CD4-positive, alpha-beta T cell treated with Interferon alpha-2 for 1 hour (primary cell): ENCODE measurements at regions not wholly inside any gene's neighbourhood (a gene's known extent, or its start where the extent isn't known, plus 50 kb on each side); places are given as distances from the start of the nearest gene placed in this dataset.

Source experiments
- DNase-seq, 2 donors: peaks; one replicate each; pipeline ENCODE4 v3.0.0-alpha.2; 2020 to 2022

DNA sequence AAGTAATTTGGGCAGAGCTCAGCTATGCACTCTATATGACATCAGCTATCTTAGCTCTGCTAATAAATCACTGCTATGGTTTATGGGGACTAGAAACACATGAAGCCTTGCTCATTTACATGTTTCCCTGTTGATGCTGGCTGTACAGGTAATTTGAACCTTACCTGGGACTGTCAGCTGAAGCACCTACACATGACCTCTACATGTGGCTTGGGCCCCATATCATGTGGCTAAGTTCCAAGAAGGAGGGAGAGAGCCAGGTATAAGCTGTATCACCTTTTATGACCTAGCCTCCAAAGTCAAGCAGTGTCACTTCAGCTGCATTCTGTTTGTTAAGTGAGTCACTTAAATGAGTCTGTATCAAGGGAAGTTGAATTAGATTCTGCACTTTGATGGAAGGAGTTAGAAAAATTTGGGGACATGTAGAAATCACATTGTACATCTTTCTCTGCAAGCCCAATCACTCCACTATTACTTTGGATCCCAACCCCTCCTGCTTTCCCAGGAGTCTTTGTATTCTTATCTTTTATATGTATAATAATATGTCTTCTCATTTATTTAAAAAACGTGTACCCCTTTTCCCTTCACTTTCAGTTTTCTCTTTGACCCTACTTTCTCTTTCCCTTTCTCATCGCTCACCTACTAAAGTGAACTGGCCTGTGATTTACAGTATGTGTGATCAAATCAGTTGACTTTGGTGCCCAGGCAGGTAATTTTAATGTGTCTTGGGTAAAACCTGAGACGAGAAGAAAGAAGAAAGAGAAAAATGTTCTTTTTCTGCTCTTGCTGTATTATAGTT, 53.4 kb upstream of the PRKACB start:
- peak in 1 of 2 donors; percentile 67 for DNase-seq

DNA sequence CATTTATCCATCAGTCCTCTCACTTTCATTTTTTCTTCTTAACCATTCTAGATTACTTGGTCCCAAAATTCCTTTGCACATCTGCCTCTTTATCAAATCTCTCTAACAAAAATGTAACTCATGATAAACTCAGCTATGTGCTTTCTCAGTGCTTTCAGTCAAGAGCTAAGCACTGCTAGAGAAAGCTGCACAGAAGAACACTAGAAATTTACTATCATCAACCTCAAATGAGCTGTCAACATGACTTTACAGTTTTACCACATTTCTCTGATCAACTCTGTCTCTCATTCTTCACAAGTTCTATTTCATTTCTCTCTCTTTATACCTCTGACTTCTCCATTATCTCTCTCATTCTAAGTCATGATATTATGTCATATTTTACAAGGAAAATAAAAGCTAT, 54.2 kb upstream of the PRKACB start:
- no peak for DNase-seq

DNA sequence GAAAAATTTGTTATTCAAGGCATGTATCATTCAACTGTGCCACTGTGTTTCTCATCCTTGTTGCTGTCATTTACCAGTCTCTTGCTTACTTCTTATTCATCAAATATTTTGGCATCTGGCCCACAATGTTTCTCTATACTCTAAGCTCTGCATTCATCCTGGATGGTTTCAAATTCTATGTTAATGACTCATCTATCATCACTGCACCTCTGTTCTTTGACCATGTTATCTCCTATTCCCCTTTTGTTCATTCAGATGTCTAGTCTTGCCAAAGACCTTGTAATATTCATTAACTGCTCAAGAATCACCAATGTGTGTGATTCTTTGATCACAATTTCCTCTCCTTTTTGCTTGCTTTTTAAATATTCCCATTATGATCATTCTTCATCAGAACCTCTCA, 54.6 kb upstream of the PRKACB start:
- DNase-seq = no peak

DNA sequence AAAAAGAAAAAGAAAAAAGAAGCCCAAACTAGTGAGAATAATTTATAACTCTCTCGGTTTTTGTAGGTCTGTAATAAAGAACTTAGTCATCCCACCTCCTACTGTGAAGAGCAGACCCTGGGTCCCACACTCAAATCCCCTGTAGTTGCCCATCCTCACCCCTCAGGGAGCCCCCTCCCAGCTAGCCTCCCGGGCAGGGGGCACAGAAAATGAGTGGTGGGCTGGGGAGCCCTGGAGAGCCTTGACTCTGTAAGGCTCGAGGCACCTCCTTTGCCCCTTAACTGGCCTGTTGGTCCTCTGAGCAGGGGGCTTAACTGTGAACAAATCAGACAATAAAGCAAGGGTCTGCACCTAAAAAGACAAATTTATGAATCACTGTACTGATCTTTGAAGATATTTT, 57.5 kb upstream of the PRKACB start:
- no peak for DNase-seq

DNA sequence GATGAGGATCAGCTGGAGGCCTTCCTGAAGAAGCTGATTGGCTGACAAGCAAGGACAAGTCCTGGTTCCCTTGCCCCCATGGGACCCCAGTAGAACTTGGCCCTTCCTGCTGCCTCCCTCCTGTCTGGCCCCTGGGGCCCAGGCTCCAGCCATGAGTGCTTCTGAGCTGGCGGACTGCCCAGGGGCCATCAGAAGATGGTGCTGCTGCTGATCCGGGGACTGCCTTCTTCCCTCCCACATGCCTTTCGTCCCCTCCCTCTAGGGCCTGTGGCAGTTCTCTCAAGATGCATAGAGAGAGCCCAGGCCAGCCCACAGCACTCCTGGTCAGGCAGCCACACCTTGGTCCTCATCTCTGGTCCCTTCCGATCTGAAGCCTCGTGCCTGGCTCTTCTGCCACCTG, 57.9 kb upstream of the PRKACB start:
- DNase-seq = no peak

DNA sequence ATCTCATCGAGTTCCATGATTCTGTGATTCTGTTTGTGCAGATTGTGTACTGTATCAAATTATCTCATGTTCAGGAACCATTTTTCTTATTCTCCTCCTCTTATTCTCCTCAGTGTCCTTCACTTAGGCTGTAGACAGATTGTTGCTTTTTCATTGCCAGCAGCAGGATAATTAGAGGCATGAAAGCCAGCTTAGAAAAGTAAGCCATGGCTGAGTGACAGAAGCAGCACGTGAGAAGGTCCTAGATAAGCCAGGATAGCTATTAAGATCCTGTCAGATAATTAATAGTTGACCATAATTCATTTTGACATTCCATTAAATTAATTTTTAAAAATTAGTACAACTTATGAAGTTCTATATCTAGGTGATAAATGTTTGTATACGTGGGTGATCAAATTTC, 60.8 kb upstream of the PRKACB start:
- no peak for DNase-seq

DNA sequence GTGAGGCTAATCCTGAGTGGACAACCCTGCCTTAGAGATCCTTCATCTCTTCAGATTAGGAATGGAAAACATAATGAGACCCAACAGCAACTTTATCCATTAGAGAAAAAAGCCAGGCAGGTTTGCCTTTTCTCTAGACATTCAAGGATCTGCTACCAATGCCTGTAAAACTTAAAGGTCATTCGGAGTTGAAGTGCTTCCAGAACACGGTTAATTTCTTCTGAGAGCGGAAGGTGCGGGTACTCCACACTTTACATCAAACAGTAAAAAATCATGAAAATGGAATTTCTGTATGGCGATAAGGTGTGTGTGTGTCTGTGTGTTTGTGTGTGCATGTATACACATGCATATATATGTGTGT, 65.2 kb upstream of the PRKACB start:
- no peak for DNase-seq

DNA sequence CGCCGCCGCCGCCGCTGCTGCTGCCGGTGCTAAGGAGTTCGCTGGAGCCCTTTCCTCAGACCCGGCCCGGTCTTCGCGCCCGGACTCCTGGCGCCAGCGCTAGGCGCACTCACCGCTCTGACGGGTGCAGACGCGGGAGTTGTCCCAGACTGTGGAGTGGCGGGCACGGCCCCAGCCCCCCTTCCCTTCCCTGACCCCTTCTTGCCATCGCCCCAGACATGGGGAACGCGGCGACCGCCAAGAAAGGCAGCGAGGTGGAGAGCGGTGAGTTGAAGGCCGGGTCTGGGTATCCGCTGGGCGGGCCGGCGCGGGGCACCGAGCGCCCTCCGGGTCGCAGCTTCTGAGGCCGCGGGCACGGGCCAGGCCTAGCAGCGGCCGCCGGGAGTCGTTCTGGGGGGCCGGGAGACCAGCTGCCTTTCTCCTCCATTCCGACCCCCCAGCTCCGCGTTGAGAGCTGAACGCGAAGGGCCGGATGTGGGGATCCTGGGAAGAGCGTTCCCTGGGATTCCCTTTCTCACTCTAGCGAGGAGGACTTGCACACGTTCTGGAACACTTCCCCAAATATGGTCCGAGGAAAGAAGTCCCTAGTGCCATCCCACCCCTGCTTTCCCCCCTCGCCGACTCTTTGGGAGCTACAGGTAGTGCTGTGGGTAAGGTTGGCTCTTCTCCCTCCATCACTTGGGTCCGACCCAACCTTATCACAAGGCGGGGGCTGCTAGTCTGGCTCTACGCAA, 65.8 kb upstream of the PRKACB start:
- peak in 1 of 2 donors; percentile 5 for DNase-seq

DNA sequence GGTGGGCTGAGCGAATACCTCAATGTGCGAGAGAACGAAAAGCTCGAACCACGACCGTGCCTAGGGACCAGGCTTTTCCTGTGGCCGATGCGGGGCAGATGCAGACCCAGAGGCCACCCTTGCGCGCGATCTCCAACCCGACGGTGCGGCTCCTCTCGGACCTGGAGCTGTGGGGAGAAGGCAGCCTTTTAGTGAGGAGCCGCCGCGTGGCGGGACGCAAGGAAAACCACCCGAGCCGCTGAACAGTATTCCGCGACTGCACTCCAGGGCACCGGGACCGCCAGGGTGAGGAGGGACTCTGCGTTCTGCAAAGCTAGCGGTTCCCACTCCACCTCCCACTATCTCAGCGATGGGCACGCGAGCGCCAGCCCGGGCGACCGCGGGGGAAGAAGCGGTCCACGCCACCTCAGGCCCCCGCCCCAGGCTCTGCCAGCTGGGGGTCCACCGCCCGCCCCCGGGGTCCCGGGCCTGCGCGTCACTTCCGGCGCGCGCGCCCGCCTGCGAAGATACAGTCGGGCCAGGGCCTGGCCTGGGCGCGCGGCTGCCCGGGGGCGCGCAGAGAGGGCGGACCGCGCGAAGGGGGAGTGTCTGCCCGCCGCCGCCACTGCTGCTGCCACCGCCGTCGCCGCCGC, 66.5 kb upstream of the PRKACB start:
- DNase-seq = peak; percentile 73 to 83

DNA sequence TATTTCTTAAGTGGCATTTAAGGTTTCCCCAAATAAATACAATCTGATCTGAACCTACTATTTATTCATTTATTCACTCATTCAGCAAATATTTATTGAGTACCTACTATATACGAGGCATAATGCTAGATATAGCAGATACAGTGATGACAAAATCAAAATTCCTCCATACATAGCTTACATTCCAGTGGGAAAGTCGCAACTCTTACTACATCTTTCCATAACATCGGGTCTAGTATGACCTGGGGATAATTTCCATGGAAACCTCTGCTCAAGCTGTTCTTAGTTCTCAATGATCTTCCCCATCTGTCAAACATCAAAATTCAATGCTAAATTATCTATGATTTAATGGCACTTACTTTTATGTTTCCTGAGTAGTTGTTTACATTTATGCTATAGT, 70.8 kb upstream of the PRKACB start:
- DNase-seq = no peak

DNA sequence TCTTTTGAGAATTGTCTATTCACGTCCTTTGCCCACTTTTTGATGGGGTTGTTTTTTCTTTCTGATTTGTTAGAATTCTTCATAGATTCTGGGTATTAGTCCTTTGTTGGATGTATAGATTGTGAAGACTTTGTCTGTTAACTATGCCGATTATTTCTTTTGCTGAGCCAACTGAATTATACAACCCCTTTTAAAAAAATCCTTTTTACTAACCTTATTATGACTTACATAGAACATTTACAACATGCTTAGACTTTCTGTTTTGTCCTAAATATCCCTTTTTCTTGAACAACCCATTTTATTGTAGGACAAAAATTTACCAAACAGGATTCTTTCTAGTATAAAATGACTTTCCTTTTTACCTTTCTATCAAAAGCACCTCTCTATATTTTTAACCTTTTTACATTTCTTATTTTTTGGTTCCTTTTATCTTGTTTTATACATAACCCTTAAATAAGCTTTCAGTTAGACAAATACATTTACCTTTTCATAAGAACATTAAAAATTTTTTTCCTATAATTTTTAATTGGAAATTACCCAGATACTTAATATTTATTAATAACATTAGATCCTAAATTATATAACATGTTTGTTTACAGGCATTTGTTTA, 70.4 kb upstream of the TTLL7 start:
- no peak for DNase-seq

DNA sequence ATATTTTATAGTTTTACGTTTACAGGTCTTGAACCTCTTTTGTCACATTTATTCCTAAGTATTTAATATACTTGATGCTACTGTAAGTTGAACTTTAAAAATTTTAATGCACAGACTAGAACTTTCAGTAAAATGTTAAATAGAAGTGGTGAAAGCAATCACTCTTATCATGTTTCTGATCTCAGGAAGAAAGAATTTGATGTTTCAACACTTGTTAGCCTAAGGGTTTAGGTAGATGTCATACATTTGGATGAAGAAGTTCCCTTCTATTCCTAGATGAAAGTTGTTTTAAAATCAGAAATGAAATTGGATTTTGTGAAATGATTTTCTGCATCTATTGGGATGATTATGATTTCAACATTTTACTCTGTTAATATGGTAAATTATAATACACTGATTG, 63.6 kb upstream of the TTLL7 start:
- no peak for DNase-seq

DNA sequence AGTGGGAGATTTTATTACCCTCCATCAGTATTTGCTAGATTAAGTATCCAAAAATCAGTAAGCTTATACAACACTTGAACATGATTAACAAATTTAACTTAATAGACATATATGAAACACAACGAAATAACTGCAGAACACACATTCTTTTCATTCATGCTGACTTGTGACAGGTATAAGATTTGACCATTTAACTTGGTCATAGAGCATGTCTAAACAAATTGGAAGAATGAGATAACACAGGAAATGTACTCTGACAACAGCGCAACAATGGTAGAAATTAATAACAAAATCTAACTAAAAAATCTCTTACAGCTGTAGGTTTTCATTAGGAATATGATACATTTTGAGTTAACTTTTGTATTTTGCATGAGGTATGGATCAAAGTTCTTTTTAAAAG, 62.4 kb upstream of the TTLL7 start:
- DNase-seq = no peak

DNA sequence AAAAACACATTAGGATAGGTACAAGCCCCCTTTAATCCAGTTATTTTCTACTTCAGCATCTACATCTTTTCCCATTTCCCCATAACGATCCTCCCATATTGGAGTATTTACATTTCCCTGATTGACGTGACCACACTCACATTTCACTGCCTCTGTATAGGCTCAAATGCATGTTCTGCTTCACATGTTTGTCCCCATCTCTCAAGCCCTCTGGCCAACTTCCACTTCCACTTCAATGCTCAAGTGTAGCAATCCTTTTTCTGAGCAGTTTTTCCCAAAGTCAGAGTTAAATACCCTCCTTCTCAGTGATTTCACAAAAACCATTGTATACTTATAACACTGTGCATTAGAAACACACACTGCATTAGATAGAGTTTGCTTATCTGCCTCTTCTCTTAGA, 61.8 kb upstream of the TTLL7 start:
- no peak for DNase-seq

DNA sequence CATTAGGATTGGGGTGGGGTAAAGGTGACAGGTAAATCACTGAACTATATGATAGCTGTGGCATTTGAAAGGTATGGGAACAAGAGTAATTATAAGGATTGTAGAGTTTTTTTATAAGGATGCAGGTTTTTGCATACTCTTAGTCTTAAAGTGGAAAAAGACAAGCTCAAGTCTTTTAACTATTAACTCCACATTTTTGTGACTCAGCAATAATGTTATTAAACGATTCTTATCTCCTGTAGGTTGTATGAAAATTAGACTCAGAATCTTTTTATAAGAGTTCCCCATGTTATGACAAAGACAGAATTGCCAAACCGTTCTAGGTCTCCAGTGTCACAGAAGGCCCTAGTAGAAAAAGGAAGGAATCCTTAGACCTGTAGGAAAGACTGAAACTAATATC, 49.9 kb upstream of the TTLL7 start:
- no peak for DNase-seq
